Epithelial cell of esophagus (primary cell): ENCODE measurements at regions not wholly inside any gene's neighbourhood (a gene's known extent, or its start where the extent isn't known, plus 50 kb on each side); places are given as distances from the start of the nearest gene placed in this dataset.

ENCODE experiments used
- DNase-seq: peaks from one replicate; pipeline ENCODE4 v3.0.0; 2010; ENCODE audit warnings: low read depth
- H3K4me3 ChIP-seq: 2 replicates; pipeline ENCODE4 v1.5.1; 2011; ENCODE audit warnings: mild to moderate bottlenecking, low read length, control low read depth
- TF ChIP-seq, protein P1 (sequence below): IDR thresholded peaks from 2 replicates; pipeline ENCODE4 v1.5.1; 2011; ENCODE audit warnings: low read depth, mild to moderate bottlenecking, low read length, control low read depth, inconsistent platforms; ENCODE audit not compliant: insufficient read depth; ENCODE audit errors: missing control alignments

DNA sequence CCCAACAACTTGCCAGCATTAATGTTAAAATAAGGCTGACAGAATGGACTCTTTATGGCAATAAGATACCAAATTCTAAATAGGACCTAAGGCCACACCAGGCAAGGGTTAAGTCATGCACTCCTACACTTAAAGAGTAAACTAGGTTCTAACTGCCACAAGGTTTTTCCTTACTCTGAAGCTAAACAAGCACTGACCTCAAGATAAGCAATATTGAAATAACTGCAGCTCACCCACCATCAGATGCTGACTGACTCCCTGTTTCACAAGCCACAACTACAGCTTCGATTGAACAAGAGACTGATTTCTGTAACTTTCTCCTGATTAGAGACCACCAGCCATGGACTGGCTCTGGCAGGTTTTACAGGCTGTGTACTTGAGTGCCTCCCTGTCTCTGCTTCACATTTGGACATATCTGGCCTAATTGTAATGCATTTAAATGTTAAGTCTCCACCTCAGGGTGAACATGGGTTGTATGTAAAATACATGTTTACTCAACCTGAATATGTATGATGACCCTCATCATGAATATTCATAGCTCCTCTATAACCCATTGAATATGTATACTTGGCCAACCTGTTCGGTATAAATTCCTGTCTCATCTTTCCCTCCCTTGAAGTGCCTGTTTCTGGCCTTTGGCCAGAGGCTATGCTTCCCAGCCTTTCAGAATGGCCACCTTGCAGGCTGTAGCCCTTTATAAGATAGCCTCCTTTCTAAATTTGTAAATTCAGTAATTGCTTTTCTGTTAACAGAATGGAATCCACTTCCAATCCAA, 70.5 kb upstream of the DAAM1 start:
- H3K4me3 ChIP-seq: no peak overlapping the region
- TF ChIP-seq, protein P1, sequence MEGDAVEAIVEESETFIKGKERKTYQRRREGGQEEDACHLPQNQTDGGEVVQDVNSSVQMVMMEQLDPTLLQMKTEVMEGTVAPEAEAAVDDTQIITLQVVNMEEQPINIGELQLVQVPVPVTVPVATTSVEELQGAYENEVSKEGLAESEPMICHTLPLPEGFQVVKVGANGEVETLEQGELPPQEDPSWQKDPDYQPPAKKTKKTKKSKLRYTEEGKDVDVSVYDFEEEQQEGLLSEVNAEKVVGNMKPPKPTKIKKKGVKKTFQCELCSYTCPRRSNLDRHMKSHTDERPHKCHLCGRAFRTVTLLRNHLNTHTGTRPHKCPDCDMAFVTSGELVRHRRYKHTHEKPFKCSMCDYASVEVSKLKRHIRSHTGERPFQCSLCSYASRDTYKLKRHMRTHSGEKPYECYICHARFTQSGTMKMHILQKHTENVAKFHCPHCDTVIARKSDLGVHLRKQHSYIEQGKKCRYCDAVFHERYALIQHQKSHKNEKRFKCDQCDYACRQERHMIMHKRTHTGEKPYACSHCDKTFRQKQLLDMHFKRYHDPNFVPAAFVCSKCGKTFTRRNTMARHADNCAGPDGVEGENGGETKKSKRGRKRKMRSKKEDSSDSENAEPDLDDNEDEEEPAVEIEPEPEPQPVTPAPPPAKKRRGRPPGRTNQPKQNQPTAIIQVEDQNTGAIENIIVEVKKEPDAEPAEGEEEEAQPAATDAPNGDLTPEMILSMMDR: no peak
- DNase-seq: no peak

- H3K4me3 ChIP-seq: no peak overlapping the region
- TF ChIP-seq, protein P1: no peak
- DNase-seq: no peak
Observed at GRCh38 chr14:59120921-59121320, 67.5 kb upstream of the DAAM1 start.

GRCh38 chr14:59123531-59123930, 64.9 kb upstream of the DAAM1 start:
- no peak for DNase-seq
- no peak overlapping the region for H3K4me3 ChIP-seq
- TF ChIP-seq, protein P1: no peak

- no peak overlapping the region for H3K4me3 ChIP-seq
- peak; percentile 11 for DNase-seq
- TF ChIP-seq, protein P1: peak; percentile 26
Observed at GRCh38 chr14:59123975-59124374, 64.5 kb upstream of the DAAM1 start.

- H3K4me3 ChIP-seq: no peak overlapping the region
- TF ChIP-seq, protein P1: no peak
- DNase-seq: no peak
Observed at GRCh38 chr14:59125156-59125555, 63.3 kb upstream of the DAAM1 start.

DNA sequence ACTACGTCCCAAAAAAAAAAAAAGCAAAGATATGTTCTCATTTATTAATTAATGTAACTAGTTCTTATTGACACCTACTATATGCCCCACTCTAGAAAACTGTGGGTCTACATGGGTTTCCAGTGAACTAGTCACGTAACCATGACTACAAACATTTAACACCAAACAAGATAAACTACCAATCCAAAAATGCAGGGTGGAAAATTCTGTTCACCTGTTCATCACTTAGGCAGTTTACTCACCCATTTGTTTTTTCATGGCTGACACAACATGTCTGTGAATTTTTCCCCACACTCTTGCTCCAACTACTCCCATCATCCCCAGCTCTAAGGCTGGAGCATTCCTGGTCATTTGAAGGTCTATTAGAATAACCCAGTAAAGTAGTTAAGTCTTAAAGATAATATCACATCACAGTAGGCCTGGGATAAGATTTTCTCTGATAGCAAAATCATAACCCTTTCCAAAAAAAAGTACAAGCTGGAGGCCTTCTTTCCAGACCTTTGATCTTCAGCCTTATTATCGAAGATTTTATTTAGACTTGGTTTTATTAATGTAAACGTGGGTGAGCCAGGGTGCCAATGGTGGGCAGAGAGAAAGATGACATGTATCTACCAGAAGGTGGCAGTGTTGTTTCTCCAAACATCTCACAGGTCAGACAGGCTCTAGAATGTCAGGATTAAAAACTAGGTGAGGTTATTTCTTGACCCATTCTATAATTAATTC, 61.6 kb upstream of the DAAM1 start:
- DNase-seq: peak; percentile 66
- TF ChIP-seq, protein P1: peak; percentile 71
- H3K4me3 ChIP-seq: no peak overlapping the region
